ENCODE measurements at regions not wholly inside any gene's neighbourhood (a gene's known extent, or its start where the extent isn't known, plus 50 kb on each side); places are given as distances from the start of the nearest gene placed in this dataset.
"Not testable (repeated sequence)": the region's sequence is repeated elsewhere in the genome, so short reads cannot be mapped to it uniquely, and the experiment has no call there.

- TF ChIP-seq CTCF (IDR thresholded peaks at IDR 0.05; ENCODE audit: low read depth, low read length, missing input control); FOXA1 (IDR thresholded peaks at IDR 0.05); RAD21 (IDR thresholded peaks at IDR 0.05); MAX (IDR thresholded peaks at IDR 0.05); SP1 (IDR thresholded peaks at IDR 0.05); TAF1 (conservative IDR thresholded peaks at IDR 0.05); REST (IDR thresholded peaks at IDR 0.05); EGR1 (IDR thresholded peaks at IDR 0.05; ENCODE audit: low read depth in 2 of 2); JUND (IDR thresholded peaks at IDR 0.05); GABPA (IDR thresholded peaks at IDR 0.05 in 1 of 2, conservative IDR thresholded peaks at IDR 0.05 in 1 of 2); NR2F2 (IDR thresholded peaks at IDR 0.05): not testable (repeated sequence)
- TF ChIP-seq, protein P1, sequence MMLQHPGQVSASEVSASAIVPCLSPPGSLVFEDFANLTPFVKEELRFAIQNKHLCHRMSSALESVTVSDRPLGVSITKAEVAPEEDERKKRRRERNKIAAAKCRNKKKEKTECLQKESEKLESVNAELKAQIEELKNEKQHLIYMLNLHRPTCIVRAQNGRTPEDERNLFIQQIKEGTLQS (IDR thresholded peaks at IDR 0.05): not testable (repeated sequence)
These were observed 64.2 kb upstream of the METTL9 start for GRCh38 chr16:21535201-21535600.

Data from liver (tissue), 3 donors.